GM19452 (cell line): ENCODE measurements at regions not wholly inside any gene's neighbourhood (a gene's known extent, or its start where the extent isn't known, plus 50 kb on each side); places are given as distances from the start of the nearest gene placed in this dataset.
"Not testable (repeated sequence)": the region's sequence is repeated elsewhere in the genome, so short reads cannot be mapped to it uniquely, and the experiment has no call there.

ENCODE experiments used
- ATAC-seq: cut with Tn5 transposase; IDR thresholded peaks from one replicate; pipeline ENCODE4 v1.9.1; 2021; ENCODE audit not compliant: unreplicated experiment

- no peak for ATAC-seq
Measured at GRCh38 chr3:152768478-152768877, 66.5 kb upstream of the P2RY1 start.

- ATAC-seq, result peak; percentile 84
Measured at GRCh38 chr3:152769523-152769922, 65.4 kb upstream of the P2RY1 start.

- ATAC-seq, result no peak
Measured at GRCh38 chr3:152770296-152770695, 64.6 kb upstream of the P2RY1 start.

- ATAC-seq, result no peak
Measured at GRCh38 chr3:152771120-152771519, 63.8 kb upstream of the P2RY1 start.

GRCh38 chr3:152772674-152773225 lies 62.2 kb upstream of the P2RY1 start:
- no peak for ATAC-seq

GRCh38 chr3:152773633-152774032 lies 61.3 kb upstream of the P2RY1 start:
- no peak for ATAC-seq

GRCh38 chr3:152774230-152774629 lies 60.7 kb upstream of the P2RY1 start:
- ATAC-seq, result not testable (repeated sequence)

- no peak for ATAC-seq
Measured at GRCh38 chr3:152778022-152778421, 56.9 kb upstream of the P2RY1 start.

GRCh38 chr3:152779653-152780052 lies 55.3 kb upstream of the P2RY1 start:
- ATAC-seq, result no peak

- no peak for ATAC-seq
Measured at GRCh38 chr3:152780553-152780952, 54.4 kb upstream of the P2RY1 start.

GRCh38 chr3:152785051-152785450 lies 49.9 kb upstream of the P2RY1 start:
- ATAC-seq, result no peak
